Colonic mucosa (tissue), 4 donors: ENCODE measurements at regions not wholly inside any gene's neighbourhood (a gene's known extent, or its start where the extent isn't known, plus 50 kb on each side); places are given as distances from the start of the nearest gene placed in this dataset.
"Not testable (repeated sequence)": the region's sequence is repeated elsewhere in the genome, so short reads cannot be mapped to it uniquely, and the experiment has no call there.

Source experiments
- DNase-seq: peaks from one replicate; pipeline ENCODE4 v3.0.0-alpha.2; 2020
- H3K27ac ChIP-seq: fragments of 200-600 bp; one replicate; pipeline ENCODE4 v1.8.0; 2021
- H3K27me3 ChIP-seq: fragments of 200-600 bp; one replicate; pipeline ENCODE4 v1.8.0; 2021
- H3K36me3 ChIP-seq: fragments of 200-600 bp; one replicate; pipeline ENCODE4 v1.8.0; 2021
- H3K4me1 ChIP-seq: fragments of 200-600 bp; one replicate; pipeline ENCODE4 v1.8.0; 2021; ENCODE audit warnings: mild to moderate bottlenecking
- H3K4me3 ChIP-seq: fragments of 200-600 bp; one replicate; pipeline ENCODE4 v1.8.0; 2021
- H3K9ac ChIP-seq, 2 donors: one replicate each; pipeline ENCODE4 v1.7.0; 2013; ENCODE audit warnings: control low read depth in 2 of 2, low read depth in 2 of 2, low read length in 2 of 2
- H3K9me3 ChIP-seq: fragments of 200-600 bp; one replicate; pipeline ENCODE4 v1.8.0; 2021
- intact Hi-C: fragments of 100-400 bp; cut with DNase I; formaldehyde crosslinking; loops from one replicate; pipeline ENCODE4 v1.14.1; 2022
- TF ChIP-seq, protein P1 (sequence below): fragments of 200-600 bp; IDR thresholded peaks from one replicate; pipeline ENCODE4 v1.8.0; 2022; ENCODE audit warnings: antibody characterized with exemption, mild to moderate bottlenecking
- donor health status: healthy.
- donor health status: DM: no; HTN: no; CAD: no.
- donor health status: DM: no; HTN: no; CAD: no.

DNA sequence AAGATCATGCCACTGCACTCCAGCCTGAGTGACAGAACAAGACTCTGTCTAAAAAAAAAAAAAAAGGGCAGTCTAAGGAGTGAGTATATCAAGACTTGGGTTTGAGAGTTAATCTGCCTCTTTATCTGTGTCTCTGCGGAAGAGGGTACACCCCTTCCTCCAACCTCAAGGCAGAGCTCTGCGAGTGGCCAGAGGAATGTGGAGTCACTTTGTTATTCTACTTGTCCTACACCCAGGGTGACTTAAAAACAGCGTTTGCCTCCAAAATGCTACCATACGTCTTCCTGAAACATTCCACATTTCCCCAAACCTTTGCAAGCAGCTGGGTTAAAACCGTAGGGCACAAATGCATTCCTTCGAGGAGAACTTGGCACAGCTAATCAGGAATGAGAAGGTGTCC lies 199.9 kb downstream of the SHOX start:
- intact Hi-C loops, result no loop called here
- no peak for DNase-seq
- H3K27me3 ChIP-seq, result no peaks in the 10 kb centered on the region
- TF ChIP-seq, protein P1, sequence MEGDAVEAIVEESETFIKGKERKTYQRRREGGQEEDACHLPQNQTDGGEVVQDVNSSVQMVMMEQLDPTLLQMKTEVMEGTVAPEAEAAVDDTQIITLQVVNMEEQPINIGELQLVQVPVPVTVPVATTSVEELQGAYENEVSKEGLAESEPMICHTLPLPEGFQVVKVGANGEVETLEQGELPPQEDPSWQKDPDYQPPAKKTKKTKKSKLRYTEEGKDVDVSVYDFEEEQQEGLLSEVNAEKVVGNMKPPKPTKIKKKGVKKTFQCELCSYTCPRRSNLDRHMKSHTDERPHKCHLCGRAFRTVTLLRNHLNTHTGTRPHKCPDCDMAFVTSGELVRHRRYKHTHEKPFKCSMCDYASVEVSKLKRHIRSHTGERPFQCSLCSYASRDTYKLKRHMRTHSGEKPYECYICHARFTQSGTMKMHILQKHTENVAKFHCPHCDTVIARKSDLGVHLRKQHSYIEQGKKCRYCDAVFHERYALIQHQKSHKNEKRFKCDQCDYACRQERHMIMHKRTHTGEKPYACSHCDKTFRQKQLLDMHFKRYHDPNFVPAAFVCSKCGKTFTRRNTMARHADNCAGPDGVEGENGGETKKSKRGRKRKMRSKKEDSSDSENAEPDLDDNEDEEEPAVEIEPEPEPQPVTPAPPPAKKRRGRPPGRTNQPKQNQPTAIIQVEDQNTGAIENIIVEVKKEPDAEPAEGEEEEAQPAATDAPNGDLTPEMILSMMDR, result no peak
- no peak overlapping the region for H3K27ac ChIP-seq
- H3K4me3 ChIP-seq, result no peak overlapping the region
- no peak overlapping the region for H3K9ac ChIP-seq
- H3K4me1 ChIP-seq, result no peaks in the 10 kb centered on the region
- no peaks in the 10 kb centered on the region for H3K36me3 ChIP-seq
- no peaks in the 10 kb centered on the region for H3K9me3 ChIP-seq

DNA sequence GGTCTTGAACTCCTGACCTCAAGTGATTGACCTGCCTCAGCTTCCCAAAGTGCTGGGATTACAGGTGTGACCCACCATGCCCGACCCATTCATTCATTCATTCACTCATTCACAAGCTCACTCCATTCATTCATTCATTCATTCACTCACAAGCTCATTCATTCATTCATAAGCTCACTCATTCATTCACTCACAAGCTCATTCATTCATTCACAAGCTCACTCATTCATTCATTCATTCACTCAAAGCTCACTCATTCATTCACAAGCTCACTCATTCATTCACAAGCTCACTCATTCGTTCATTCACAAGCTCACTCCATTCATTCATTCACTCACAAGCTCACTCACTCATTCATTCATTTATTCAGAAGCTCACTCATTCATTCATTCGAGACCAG lies 198.6 kb downstream of the SHOX start:
- no peaks in the 10 kb centered on the region for H3K36me3 ChIP-seq
- no peaks in the 10 kb centered on the region for H3K4me1 ChIP-seq
- H3K27me3 ChIP-seq, result no peaks in the 10 kb centered on the region
- no peaks in the 10 kb centered on the region for H3K9me3 ChIP-seq
- H3K27ac ChIP-seq, result no peak overlapping the region
- no peak overlapping the region for H3K4me3 ChIP-seq
- no peak for DNase-seq
- no peak overlapping the region for H3K9ac ChIP-seq
- intact Hi-C loops, result no loop called here
- TF ChIP-seq, protein P1, result no peak

DNA sequence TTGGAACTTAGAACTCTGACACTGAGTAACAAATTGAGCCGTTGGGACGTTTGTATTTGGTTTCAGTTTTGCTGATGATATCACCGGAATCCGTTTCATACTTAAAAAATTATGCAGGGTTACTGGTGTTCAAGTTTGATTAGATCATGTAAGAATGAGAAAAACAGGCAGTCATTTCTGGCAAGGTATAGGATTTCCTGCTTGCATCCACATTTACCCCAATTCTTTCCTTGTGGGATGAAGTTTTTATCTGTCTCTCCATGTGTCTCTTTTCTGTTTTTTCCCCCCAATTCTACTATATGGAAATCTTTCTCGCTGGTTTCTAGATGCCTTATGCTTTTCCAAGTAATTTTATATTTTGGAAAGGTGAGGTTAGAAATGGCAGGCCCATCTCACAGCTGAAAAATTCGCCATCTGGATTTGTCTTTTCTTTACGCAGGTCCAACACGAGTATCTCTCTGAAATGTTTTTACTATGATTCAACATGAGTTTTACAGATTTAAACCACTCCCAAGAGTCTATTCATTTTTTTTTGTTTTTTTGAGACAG lies 197.9 kb downstream of the SHOX start:
- Histone ChIP-seq H3K4me1 (no peaks in the 10 kb centered on the region), H3K27ac (no peak overlapping the region), H3K4me3 (no peak overlapping the region), H3K27me3 (no peaks in the 10 kb centered on the region), H3K9ac (no peak overlapping the region), H3K36me3 (no peaks in the 10 kb centered on the region), H3K9me3 (no peaks in the 10 kb centered on the region)
- no peak for DNase-seq
- intact Hi-C loops, result no loop called here
- TF ChIP-seq, protein P1, result no peak

DNA sequence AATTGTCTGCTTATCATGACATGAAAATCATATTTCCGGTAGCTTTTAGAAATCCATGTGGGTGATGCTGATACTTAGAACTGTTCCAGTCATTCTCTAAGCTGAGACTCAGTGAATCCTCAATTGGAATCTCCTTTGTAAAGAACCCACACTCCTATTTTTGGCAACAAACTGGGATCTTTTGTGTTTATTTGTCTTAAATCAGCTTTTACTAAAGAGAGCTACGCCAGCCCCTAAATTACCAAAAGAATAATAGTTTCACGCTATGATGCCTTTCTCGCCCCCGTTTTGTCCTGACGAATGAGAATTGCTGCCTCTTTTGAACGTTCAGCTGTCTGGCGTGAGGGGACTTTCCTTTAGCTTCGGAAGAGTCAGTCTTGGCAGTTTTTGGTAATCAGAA lies 195.9 kb downstream of the SHOX start:
- no peak for DNase-seq
- Histone ChIP-seq H3K9ac (no peak overlapping the region), H3K9me3 (no peaks in the 10 kb centered on the region), H3K4me1 (no peaks in the 10 kb centered on the region), H3K36me3 (no peaks in the 10 kb centered on the region), H3K27me3 (no peaks in the 10 kb centered on the region), H3K27ac (no peak overlapping the region), H3K4me3 (no peak overlapping the region)
- TF ChIP-seq, protein P1, result no peak
- intact Hi-C loops, result no loop called here

DNA sequence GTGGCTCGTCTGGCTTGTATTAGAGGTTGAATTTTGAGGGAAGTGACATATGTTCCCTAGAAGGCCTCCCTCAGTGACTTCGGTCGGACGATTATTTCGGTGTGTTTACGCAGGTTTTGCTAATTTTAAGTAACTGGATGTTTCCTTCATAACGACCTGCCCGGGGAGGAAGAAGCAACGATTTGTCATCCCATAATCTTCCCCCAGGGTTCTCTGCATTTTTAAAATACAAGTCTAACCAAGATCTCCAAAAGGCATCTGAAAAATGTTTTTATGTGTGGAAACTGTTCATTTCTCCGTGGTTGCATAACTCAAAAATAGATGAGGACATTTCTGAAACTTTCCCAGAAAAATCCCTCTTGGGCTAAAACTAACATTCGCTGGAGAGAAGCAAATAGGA lies 195.4 kb downstream of the SHOX start:
- no peaks in the 10 kb centered on the region for H3K27me3 ChIP-seq
- H3K9ac ChIP-seq, result no peak overlapping the region
- no peak overlapping the region for H3K27ac ChIP-seq
- H3K36me3 ChIP-seq, result no peaks in the 10 kb centered on the region
- TF ChIP-seq, protein P1, result no peak
- H3K4me1 ChIP-seq, result no peaks in the 10 kb centered on the region
- no peak overlapping the region for H3K4me3 ChIP-seq
- no peak for DNase-seq
- H3K9me3 ChIP-seq, result no peaks in the 10 kb centered on the region
- intact Hi-C loops, result no loop called here

DNA sequence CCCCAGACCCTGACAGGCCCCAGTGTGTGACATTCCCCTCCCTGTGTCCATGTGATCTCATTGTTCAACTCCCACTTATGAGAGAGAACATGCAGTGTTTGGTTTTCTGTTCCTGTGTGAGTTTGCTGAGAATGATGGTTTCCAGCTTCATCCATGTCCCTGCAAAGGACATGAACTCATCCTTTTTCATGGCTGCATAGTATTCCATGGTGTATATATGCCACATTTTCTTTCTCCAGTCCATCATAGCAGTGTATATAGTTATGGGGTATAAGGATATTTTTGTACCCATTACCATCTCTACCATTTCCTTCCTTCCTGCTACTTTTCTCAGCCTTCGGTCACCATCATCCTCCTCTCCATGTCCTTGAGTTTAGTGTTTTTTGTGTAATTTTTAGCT lies 192.5 kb downstream of the SHOX start:
- H3K27me3 ChIP-seq, DNase-seq, intact Hi-C loops, H3K27ac ChIP-seq, H3K9me3 ChIP-seq, H3K9ac ChIP-seq, H3K4me3 ChIP-seq, H3K4me1 ChIP-seq, H3K36me3 ChIP-seq: not testable (repeated sequence)
